ENCODE measurements at regions not wholly inside any gene's neighbourhood (a gene's known extent, or its start where the extent isn't known, plus 50 kb on each side); places are given as distances from the start of the nearest gene placed in this dataset.
"Not testable (repeated sequence)": the region's sequence is repeated elsewhere in the genome, so short reads cannot be mapped to it uniquely, and the experiment has no call there.

GRCh38 chr2:222760301-222760897, 88.9 kb downstream of the MOGAT1 start:
- H3K27me3 ChIP-seq (replicated peaks; ENCODE audit: insufficient read depth) = no peaks in the 10 kb centered on the region
- TF ChIP-seq CTCF (IDR thresholded peaks at IDR 0.05) (no peak), POLR2A (IDR thresholded peaks at IDR 0.05) (no peak), POLR2AphosphoS5 (IDR thresholded peaks at IDR 0.05) (no peak)
- DNase-seq (ENCODE audit: low spot score) = no peak
- 64% methylated on average over 7 of the region's 7 CpGs for WGBS
- no peak overlapping the region for H3K27ac ChIP-seq
- intact Hi-C loops (cut with DNase I) = no loop called here
- no peak overlapping the region for H3K4me3 ChIP-seq
- H3K9me3 ChIP-seq = no peaks in the 10 kb centered on the region
- no peaks in the 10 kb centered on the region for H3K4me1 ChIP-seq (replicated peaks)
- H3K36me3 ChIP-seq = no peaks in the 10 kb centered on the region

GRCh38 chr2:222761888-222762287, 90.4 kb downstream of the MOGAT1 start:
- 94% methylated on average over 3 of the region's 3 CpGs for WGBS
- Histone ChIP-seq H3K36me3 (no peaks in the 10 kb centered on the region), H3K4me1 (replicated peaks) (no peaks in the 10 kb centered on the region), H3K27ac (no peak overlapping the region), H3K27me3 (replicated peaks; ENCODE audit: insufficient read depth) (no peaks in the 10 kb centered on the region), H3K4me3 (no peak overlapping the region), H3K9me3 (no peaks in the 10 kb centered on the region)
- DNase-seq (ENCODE audit: low spot score) = no peak
- no peak for TF ChIP-seq CTCF (IDR thresholded peaks at IDR 0.05)
- no peak for TF ChIP-seq POLR2A (IDR thresholded peaks at IDR 0.05)
- TF ChIP-seq POLR2AphosphoS5 (IDR thresholded peaks at IDR 0.05) = no peak
- intact Hi-C loops (cut with DNase I) = no loop called here

GRCh38 chr2:222762342-222762741, 90.9 kb downstream of the MOGAT1 start:
- 67% methylated on average over 2 of the region's 2 CpGs for WGBS
- Histone ChIP-seq H3K27ac (no peak overlapping the region), H3K9me3 (no peaks in the 10 kb centered on the region), H3K36me3 (no peaks in the 10 kb centered on the region), H3K27me3 (replicated peaks; ENCODE audit: insufficient read depth) (no peaks in the 10 kb centered on the region), H3K4me1 (replicated peaks) (no peaks in the 10 kb centered on the region), H3K4me3 (no peak overlapping the region)
- intact Hi-C loops (cut with DNase I) = no loop called here
- no peak for TF ChIP-seq POLR2AphosphoS5 (IDR thresholded peaks at IDR 0.05)
- no peak for TF ChIP-seq POLR2A (IDR thresholded peaks at IDR 0.05)
- TF ChIP-seq CTCF (IDR thresholded peaks at IDR 0.05) = no peak
- DNase-seq (ENCODE audit: low spot score) = no peak

GRCh38 chr2:222765883-222766282, 94.4 kb downstream of the MOGAT1 start:
- H3K9me3 ChIP-seq; H3K4me1 ChIP-seq (replicated peaks); H3K27me3 ChIP-seq (replicated peaks; ENCODE audit: insufficient read depth); DNase-seq (ENCODE audit: low spot score); H3K27ac ChIP-seq; H3K36me3 ChIP-seq; intact Hi-C loops (cut with DNase I); H3K4me3 ChIP-seq: not testable (repeated sequence)
- 89% methylated on average over 5 of the region's 5 CpGs for WGBS

GRCh38 chr2:222768019-222768418, 92.8 kb upstream of the ACSL3 start:
- H3K4me3 ChIP-seq; H3K27ac ChIP-seq; H3K4me1 ChIP-seq (replicated peaks); H3K9me3 ChIP-seq; DNase-seq (ENCODE audit: low spot score); H3K27me3 ChIP-seq (replicated peaks; ENCODE audit: insufficient read depth); H3K36me3 ChIP-seq; intact Hi-C loops (cut with DNase I): not testable (repeated sequence)
- 90% methylated on average over 6 of the region's 6 CpGs for WGBS

- no peak overlapping the region for H3K4me3 ChIP-seq
- 84% methylated on average over 5 of the region's 5 CpGs for WGBS
- DNase-seq (ENCODE audit: low spot score) = no peak
- no peaks in the 10 kb centered on the region for H3K4me1 ChIP-seq (replicated peaks)
- no peak overlapping the region for H3K27ac ChIP-seq
- no peaks in the 10 kb centered on the region for H3K36me3 ChIP-seq
- H3K9me3 ChIP-seq = no peaks in the 10 kb centered on the region
- no peaks in the 10 kb centered on the region for H3K27me3 ChIP-seq (replicated peaks; ENCODE audit: insufficient read depth)
- intact Hi-C loops (cut with DNase I) = no loop called here
- TF ChIP-seq CTCF (IDR thresholded peaks at IDR 0.05) (no peak), POLR2A (IDR thresholded peaks at IDR 0.05) (no peak), POLR2AphosphoS5 (IDR thresholded peaks at IDR 0.05) (no peak)
These were observed 91.4 kb upstream of the ACSL3 start for GRCh38 chr2:222769446-222769845.
